HUES48 (cell line): ENCODE measurements at regions not wholly inside any gene's neighbourhood (a gene's known extent, or its start where the extent isn't known, plus 50 kb on each side); places are given as distances from the start of the nearest gene placed in this dataset.

ENCODE experiments used
- H3K27ac ChIP-seq: one replicate; pipeline ENCODE4 v1.7.0; 2013; ENCODE audit warnings: low read depth, low read length, inconsistent platforms
- H3K27me3 ChIP-seq: 2 replicates; pipeline ENCODE4 v1.6.1; 2013; ENCODE audit warnings: mild to moderate bottlenecking, low read length; ENCODE audit not compliant: control insufficient read depth, insufficient read depth
- H3K36me3 ChIP-seq: 2 replicates; pipeline ENCODE4 v1.6.1; 2013; ENCODE audit warnings: low read length; ENCODE audit not compliant: control insufficient read depth, insufficient read depth
- H3K4me1 ChIP-seq: 2 replicates; pipeline ENCODE4 v1.6.1; 2013; ENCODE audit warnings: mild to moderate bottlenecking, low read length; ENCODE audit not compliant: control insufficient read depth, insufficient read depth
- H3K4me3 ChIP-seq: 2 replicates; pipeline ENCODE4 v1.5.1; 2013; ENCODE audit warnings: mild to moderate bottlenecking, low read depth, low read length
- H3K9ac ChIP-seq: 2 replicates; pipeline ENCODE4 v1.6.1; 2013; ENCODE audit warnings: mild to moderate bottlenecking, low read depth, low read length, moderate library complexity
- H3K9me3 ChIP-seq: 2 replicates; pipeline ENCODE4 v1.6.1; 2013; ENCODE audit warnings: low read length; ENCODE audit not compliant: control insufficient read depth, insufficient read depth

- Histone ChIP-seq H3K9ac (no peak overlapping the region), H3K4me3 (no peak overlapping the region), H3K4me1 (no peaks in the 10 kb centered on the region), H3K27ac (no peak overlapping the region), H3K27me3 (no peaks in the 10 kb centered on the region), H3K9me3 (no peaks in the 10 kb centered on the region), H3K36me3 (no peaks in the 10 kb centered on the region)
Observed at GRCh38 chr9:30673132-30673531, 1711.3 kb upstream of the ACO1 start.

GRCh38 chr9:30676651-30677050 lies 1707.8 kb upstream of the ACO1 start:
- no peak overlapping the region for H3K4me3 ChIP-seq
- H3K27ac ChIP-seq = no peak overlapping the region
- no peaks in the 10 kb centered on the region for H3K27me3 ChIP-seq
- no peaks in the 10 kb centered on the region for H3K4me1 ChIP-seq
- no peaks in the 10 kb centered on the region for H3K9me3 ChIP-seq
- H3K9ac ChIP-seq = no peak overlapping the region
- H3K36me3 ChIP-seq = no peaks in the 10 kb centered on the region

- no peak overlapping the region for H3K27ac ChIP-seq
- H3K4me3 ChIP-seq = no peak overlapping the region
- no peak overlapping the region for H3K9ac ChIP-seq
- no peaks in the 10 kb centered on the region for H3K4me1 ChIP-seq
- H3K36me3 ChIP-seq = no peaks in the 10 kb centered on the region
- H3K9me3 ChIP-seq = no peaks in the 10 kb centered on the region
- no peaks in the 10 kb centered on the region for H3K27me3 ChIP-seq
Observed at GRCh38 chr9:30677221-30677620, 1707.2 kb upstream of the ACO1 start.

GRCh38 chr9:30688801-30689200 lies 1695.6 kb upstream of the ACO1 start:
- Histone ChIP-seq H3K27me3 (no peaks in the 10 kb centered on the region), H3K9me3 (no peaks in the 10 kb centered on the region), H3K4me3 (no peak overlapping the region; the same call in 1 of the 2 replicates), H3K36me3 (no peaks in the 10 kb centered on the region), H3K27ac (no peak overlapping the region), H3K9ac (no peak overlapping the region), H3K4me1 (no peaks in the 10 kb centered on the region)

- no peaks in the 10 kb centered on the region for H3K9me3 ChIP-seq
- no peak overlapping the region for H3K27ac ChIP-seq
- H3K4me3 ChIP-seq = no peak overlapping the region
- H3K36me3 ChIP-seq = no peaks in the 10 kb centered on the region
- H3K9ac ChIP-seq = no peak overlapping the region
- H3K4me1 ChIP-seq = no peaks in the 10 kb centered on the region
- no peaks in the 10 kb centered on the region for H3K27me3 ChIP-seq
Observed at GRCh38 chr9:30697958-30698357, 1686.5 kb upstream of the ACO1 start.

- Histone ChIP-seq H3K9ac (no peak overlapping the region), H3K27ac (no peak overlapping the region), H3K4me3 (no peak overlapping the region), H3K4me1 (no peaks in the 10 kb centered on the region), H3K9me3 (no peaks in the 10 kb centered on the region), H3K27me3 (no peaks in the 10 kb centered on the region), H3K36me3 (no peaks in the 10 kb centered on the region)
Observed at GRCh38 chr9:30711591-30711990, 1672.9 kb upstream of the ACO1 start.

GRCh38 chr9:30713243-30713642 lies 1671.2 kb upstream of the ACO1 start:
- H3K36me3 ChIP-seq = no peaks in the 10 kb centered on the region
- no peak overlapping the region for H3K9ac ChIP-seq
- no peaks in the 10 kb centered on the region for H3K4me1 ChIP-seq
- no peaks in the 10 kb centered on the region for H3K9me3 ChIP-seq
- no peak overlapping the region for H3K4me3 ChIP-seq
- H3K27ac ChIP-seq = no peak overlapping the region
- no peaks in the 10 kb centered on the region for H3K27me3 ChIP-seq

- no peak overlapping the region for H3K4me3 ChIP-seq
- H3K9ac ChIP-seq = no peak overlapping the region
- no peaks in the 10 kb centered on the region for H3K9me3 ChIP-seq
- H3K4me1 ChIP-seq = no peaks in the 10 kb centered on the region
- no peaks in the 10 kb centered on the region for H3K27me3 ChIP-seq
- no peak overlapping the region for H3K27ac ChIP-seq
- H3K36me3 ChIP-seq = no peaks in the 10 kb centered on the region
Observed at GRCh38 chr9:30714389-30714788, 1670.1 kb upstream of the ACO1 start.

GRCh38 chr9:30718483-30718882 lies 1666.0 kb upstream of the ACO1 start:
- peaks cover 2% of the 10 kb centered on the region; the same call in 1 of the 2 replicates for H3K4me1 ChIP-seq
- H3K9me3 ChIP-seq = no peaks in the 10 kb centered on the region
- H3K4me3 ChIP-seq = no peak overlapping the region
- H3K27ac ChIP-seq = no peak overlapping the region
- H3K27me3 ChIP-seq = no peaks in the 10 kb centered on the region
- no peak overlapping the region for H3K9ac ChIP-seq
- no peaks in the 10 kb centered on the region for H3K36me3 ChIP-seq

GRCh38 chr9:30722065-30722464 lies 1662.4 kb upstream of the ACO1 start:
- no peaks in the 10 kb centered on the region for H3K27me3 ChIP-seq
- no peaks in the 10 kb centered on the region for H3K9me3 ChIP-seq

GRCh38 chr9:30723656-30724055 lies 1660.8 kb upstream of the ACO1 start:
- H3K4me1 ChIP-seq = peaks cover 2% of the 10 kb centered on the region; the same call in 1 of the 2 replicates
- H3K9me3 ChIP-seq = no peaks in the 10 kb centered on the region
- H3K27ac ChIP-seq = no peak overlapping the region
- H3K9ac ChIP-seq = no peak overlapping the region
- H3K36me3 ChIP-seq = no peaks in the 10 kb centered on the region
- H3K27me3 ChIP-seq = no peaks in the 10 kb centered on the region
- H3K4me3 ChIP-seq = no peak overlapping the region

More at GRCh38 chr9:30722065-30722464, 1662.4 kb upstream of the ACO1 start:
- Histone ChIP-seq H3K4me1 (peaks cover 2% of the 10 kb centered on the region; the same call in 1 of the 2 replicates), H3K36me3 (no peaks in the 10 kb centered on the region), H3K27ac (no peak overlapping the region), H3K4me3 (no peak overlapping the region), H3K9ac (no peak overlapping the region)

- H3K36me3 ChIP-seq = no peaks in the 10 kb centered on the region
- no peak overlapping the region for H3K9ac ChIP-seq
- H3K27me3 ChIP-seq = no peaks in the 10 kb centered on the region
- H3K27ac ChIP-seq = no peak overlapping the region
- H3K4me1 ChIP-seq = no peaks in the 10 kb centered on the region
- no peaks in the 10 kb centered on the region for H3K9me3 ChIP-seq
- H3K4me3 ChIP-seq = no peak overlapping the region
Observed at GRCh38 chr9:30732060-30732459, 1652.4 kb upstream of the ACO1 start.
